Neural cell (in vitro differentiated cells): ENCODE measurements at regions not wholly inside any gene's neighbourhood (a gene's known extent, or its start where the extent isn't known, plus 50 kb on each side); places are given as distances from the start of the nearest gene placed in this dataset.

Experiments
- H2AFZ ChIP-seq: fragments of 200-600, 300-800 bp; sonication (generic), shearing (Covaris generic); 2 replicates; pipeline ENCODE4 v1.6.0; 2014; ENCODE audit warnings: low read depth, mild to moderate bottlenecking, antibody characterized with exemption, low read length, moderate library complexity
- H3F3A ChIP-seq: fragments of 200-600 bp; shearing (Covaris generic); 2 replicates; pipeline ENCODE4 v1.6.1; 2016; ENCODE audit warnings: mild to moderate bottlenecking, moderate library complexity, mixed read lengths, antibody characterized with exemption, low read length; ENCODE audit not compliant: insufficient read depth, poor library complexity, severe bottlenecking
- H3K27ac ChIP-seq: fragments of 200-600, 300-800 bp; sonication (generic), shearing (Covaris generic); 2 replicates; pipeline ENCODE4 v1.5.1; 2014; ENCODE audit warnings: mild to moderate bottlenecking, low read length, moderate library complexity
- H3K27me3 ChIP-seq: fragments of 300-800, 200-600 bp; sonication (generic), shearing (Covaris generic); 2 replicates; pipeline ENCODE4 v1.6.0; 2014; ENCODE audit warnings: mild to moderate bottlenecking, low read depth, low read length, moderate library complexity; ENCODE audit not compliant: insufficient read depth
- H3K36me3 ChIP-seq: fragments of 300-800, 200-600 bp; sonication (generic), shearing (Covaris generic); 2 replicates; pipeline ENCODE4 v1.5.1; 2014; ENCODE audit warnings: mild to moderate bottlenecking, antibody characterized with exemption, low read length, moderate library complexity; ENCODE audit not compliant: insufficient read depth
- H3K4me2 ChIP-seq: fragments of 300-800, 200-600 bp; sonication (generic), shearing (Covaris generic); 2 replicates; pipeline ENCODE4 v1.6.0; 2014; ENCODE audit warnings: mild to moderate bottlenecking, low read length
- H3K4me3 ChIP-seq: fragments of 300-800, 200-600 bp; sonication (generic), shearing (Covaris generic); 2 replicates; pipeline ENCODE4 v1.5.1; 2014; ENCODE audit warnings: mild to moderate bottlenecking, low read length, moderate library complexity
- H3K79me2 ChIP-seq: fragments of 200-600 bp; shearing (Covaris generic); replicated peaks from 2 replicates; pipeline ENCODE4 v1.6.0; 2014; ENCODE audit warnings: mild to moderate bottlenecking, low read length, moderate library complexity; ENCODE audit not compliant: insufficient read depth
- H3K9ac ChIP-seq: fragments of 300-800, 200-600 bp; sonication (generic), shearing (Covaris generic); 2 replicates; pipeline ENCODE4 v1.6.1; 2016; ENCODE audit warnings: mild to moderate bottlenecking, low read length, mixed read lengths
- H3K9me2 ChIP-seq: fragments of 200-600 bp; shearing (Covaris generic); 2 replicates; pipeline ENCODE4 v1.6.1; 2016; ENCODE audit warnings: mild to moderate bottlenecking, low read length, mixed read lengths; ENCODE audit not compliant: insufficient read depth
- H3K9me3 ChIP-seq: fragments of 200-600, 300-800 bp; sonication (generic), shearing (Covaris generic); 2 replicates; pipeline ENCODE4 v1.6.1; 2016; ENCODE audit warnings: mild to moderate bottlenecking, mixed run types, low read length, moderate library complexity, mixed read lengths
- H4K20me1 ChIP-seq: fragments of 200-600 bp; shearing (Covaris generic); 2 replicates; pipeline ENCODE4 v1.6.1; 2016; ENCODE audit warnings: mild to moderate bottlenecking, mixed run types; ENCODE audit not compliant: insufficient read depth
- EP300 ChIP-seq: fragments of 450-650 bp; conservative IDR thresholded peaks from 2 replicates; pipeline ENCODE4 v1.6.1; 2014; ENCODE audit warnings: antibody characterized with exemption, mild to moderate bottlenecking, moderate library complexity; ENCODE audit not compliant: poor library complexity, severe bottlenecking
- EZH2 ChIP-seq: fragments of 200-600, 300-800 bp; shearing (Covaris generic), sonication (generic); IDR thresholded peaks from 2 replicates; pipeline ENCODE4 v1.6.1; 2014; ENCODE audit warnings: antibody characterized with exemption, low read length, borderline replicate concordance, mild to moderate bottlenecking; ENCODE audit not compliant: insufficient read depth, poor library complexity, severe bottlenecking
- MXI1 ChIP-seq: fragments of 450-650 bp; conservative IDR thresholded peaks from 2 replicates; pipeline ENCODE4 v1.6.1; 2014; ENCODE audit warnings: antibody characterized with exemption, mild to moderate bottlenecking; ENCODE audit not compliant: poor library complexity, severe bottlenecking
- POLR2AphosphoS5 ChIP-seq: IDR thresholded peaks from 2 replicates; pipeline ENCODE4 v1.6.1; 2012
- RAD21 ChIP-seq: fragments of 450-650 bp; conservative IDR thresholded peaks from 2 replicates; pipeline ENCODE4 v1.6.1; 2014; ENCODE audit warnings: antibody characterized with exemption, mild to moderate bottlenecking, moderate library complexity
- SMC3 ChIP-seq: fragments of 450-650 bp; conservative IDR thresholded peaks from 2 replicates; pipeline ENCODE4 v1.6.1; 2014; ENCODE audit warnings: antibody characterized with exemption, mild to moderate bottlenecking, moderate library complexity; ENCODE audit not compliant: poor library complexity
- TAF1 ChIP-seq: IDR thresholded peaks from 2 replicates; pipeline ENCODE4 v1.6.1; 2012; ENCODE audit warnings: low read depth
- TF ChIP-seq, protein P1 (sequence below): IDR thresholded peaks from 2 replicates; pipeline ENCODE4 v1.6.1; 2012; ENCODE audit warnings: borderline replicate concordance
- TF ChIP-seq, protein P2 (sequence below): fragments of 450-650 bp; IDR thresholded peaks from 2 replicates; pipeline ENCODE4 v1.5.1; 2014; ENCODE audit warnings: antibody characterized with exemption, mild to moderate bottlenecking, moderate library complexity; ENCODE audit not compliant: poor library complexity, severe bottlenecking

DNA sequence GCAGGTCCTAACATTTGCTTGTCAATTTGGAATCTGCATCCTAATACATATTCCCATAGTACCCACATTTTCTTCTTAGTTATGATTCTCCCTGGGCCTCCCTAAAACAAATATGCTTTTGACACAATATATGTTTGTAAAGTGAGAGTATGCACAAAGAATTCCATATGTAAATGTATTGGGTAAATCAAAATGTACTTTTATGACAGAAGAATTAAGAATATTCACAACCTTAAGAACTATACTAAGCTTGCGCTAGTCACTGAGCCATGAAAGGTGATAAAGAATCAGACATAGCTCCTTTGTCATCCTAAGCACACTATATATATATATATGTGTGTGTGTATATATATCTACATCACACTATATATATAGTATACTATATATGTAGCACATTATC lies 438.5 kb downstream of the ACTL7B start:
- Histone ChIP-seq H4K20me1 (no peaks in the 10 kb centered on the region), H3K27me3 (no peaks in the 10 kb centered on the region), H3K79me2 (no peaks in the 10 kb centered on the region), H3K36me3 (no peaks in the 10 kb centered on the region), H3F3A (no peaks in the 10 kb centered on the region), H2AFZ (no peak overlapping the region), H3K27ac (no peak overlapping the region), H3K9me3 (no peaks in the 10 kb centered on the region), H3K4me2 (no peak overlapping the region), H3K4me3 (no peak overlapping the region), H3K9me2 (no peaks in the 10 kb centered on the region), H3K9ac (no peak overlapping the region)
- TF ChIP-seq TAF1 (no peak), POLR2AphosphoS5 (no peak), EP300 (no peak), SMC3 (no peak), EZH2 (no peak), MXI1 (no peak), RAD21 (no peak)
- TF ChIP-seq, protein P1, sequence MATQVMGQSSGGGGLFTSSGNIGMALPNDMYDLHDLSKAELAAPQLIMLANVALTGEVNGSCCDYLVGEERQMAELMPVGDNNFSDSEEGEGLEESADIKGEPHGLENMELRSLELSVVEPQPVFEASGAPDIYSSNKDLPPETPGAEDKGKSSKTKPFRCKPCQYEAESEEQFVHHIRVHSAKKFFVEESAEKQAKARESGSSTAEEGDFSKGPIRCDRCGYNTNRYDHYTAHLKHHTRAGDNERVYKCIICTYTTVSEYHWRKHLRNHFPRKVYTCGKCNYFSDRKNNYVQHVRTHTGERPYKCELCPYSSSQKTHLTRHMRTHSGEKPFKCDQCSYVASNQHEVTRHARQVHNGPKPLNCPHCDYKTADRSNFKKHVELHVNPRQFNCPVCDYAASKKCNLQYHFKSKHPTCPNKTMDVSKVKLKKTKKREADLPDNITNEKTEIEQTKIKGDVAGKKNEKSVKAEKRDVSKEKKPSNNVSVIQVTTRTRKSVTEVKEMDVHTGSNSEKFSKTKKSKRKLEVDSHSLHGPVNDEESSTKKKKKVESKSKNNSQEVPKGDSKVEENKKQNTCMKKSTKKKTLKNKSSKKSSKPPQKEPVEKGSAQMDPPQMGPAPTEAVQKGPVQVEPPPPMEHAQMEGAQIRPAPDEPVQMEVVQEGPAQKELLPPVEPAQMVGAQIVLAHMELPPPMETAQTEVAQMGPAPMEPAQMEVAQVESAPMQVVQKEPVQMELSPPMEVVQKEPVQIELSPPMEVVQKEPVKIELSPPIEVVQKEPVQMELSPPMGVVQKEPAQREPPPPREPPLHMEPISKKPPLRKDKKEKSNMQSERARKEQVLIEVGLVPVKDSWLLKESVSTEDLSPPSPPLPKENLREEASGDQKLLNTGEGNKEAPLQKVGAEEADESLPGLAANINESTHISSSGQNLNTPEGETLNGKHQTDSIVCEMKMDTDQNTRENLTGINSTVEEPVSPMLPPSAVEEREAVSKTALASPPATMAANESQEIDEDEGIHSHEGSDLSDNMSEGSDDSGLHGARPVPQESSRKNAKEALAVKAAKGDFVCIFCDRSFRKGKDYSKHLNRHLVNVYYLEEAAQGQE = no peak
- TF ChIP-seq, protein P2, sequence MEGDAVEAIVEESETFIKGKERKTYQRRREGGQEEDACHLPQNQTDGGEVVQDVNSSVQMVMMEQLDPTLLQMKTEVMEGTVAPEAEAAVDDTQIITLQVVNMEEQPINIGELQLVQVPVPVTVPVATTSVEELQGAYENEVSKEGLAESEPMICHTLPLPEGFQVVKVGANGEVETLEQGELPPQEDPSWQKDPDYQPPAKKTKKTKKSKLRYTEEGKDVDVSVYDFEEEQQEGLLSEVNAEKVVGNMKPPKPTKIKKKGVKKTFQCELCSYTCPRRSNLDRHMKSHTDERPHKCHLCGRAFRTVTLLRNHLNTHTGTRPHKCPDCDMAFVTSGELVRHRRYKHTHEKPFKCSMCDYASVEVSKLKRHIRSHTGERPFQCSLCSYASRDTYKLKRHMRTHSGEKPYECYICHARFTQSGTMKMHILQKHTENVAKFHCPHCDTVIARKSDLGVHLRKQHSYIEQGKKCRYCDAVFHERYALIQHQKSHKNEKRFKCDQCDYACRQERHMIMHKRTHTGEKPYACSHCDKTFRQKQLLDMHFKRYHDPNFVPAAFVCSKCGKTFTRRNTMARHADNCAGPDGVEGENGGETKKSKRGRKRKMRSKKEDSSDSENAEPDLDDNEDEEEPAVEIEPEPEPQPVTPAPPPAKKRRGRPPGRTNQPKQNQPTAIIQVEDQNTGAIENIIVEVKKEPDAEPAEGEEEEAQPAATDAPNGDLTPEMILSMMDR = no peak

DNA sequence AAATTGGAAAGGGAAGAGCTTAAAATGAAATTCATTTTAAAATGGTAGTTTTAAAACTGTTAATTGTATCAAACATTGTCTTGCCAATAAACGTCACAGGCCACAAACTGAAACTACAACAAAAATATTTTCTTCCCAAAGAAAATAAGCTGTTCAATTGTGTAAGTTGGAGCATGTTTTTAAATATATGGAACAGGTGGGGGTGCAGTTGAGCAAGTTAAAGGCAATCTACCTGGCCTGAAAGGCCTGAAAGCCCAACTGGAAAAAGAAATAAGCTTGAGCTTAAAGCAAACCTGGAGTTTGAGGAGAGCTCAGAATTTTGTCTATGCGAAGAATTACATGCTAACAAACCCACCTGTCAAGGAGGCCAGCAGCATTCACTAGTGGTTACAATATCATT lies 439.5 kb downstream of the ACTL7B start:
- Histone ChIP-seq H3K27me3 (no peaks in the 10 kb centered on the region), H4K20me1 (no peaks in the 10 kb centered on the region), H2AFZ (no peak overlapping the region), H3K36me3 (no peaks in the 10 kb centered on the region), H3K9me3 (no peaks in the 10 kb centered on the region), H3F3A (no peaks in the 10 kb centered on the region), H3K9me2 (no peaks in the 10 kb centered on the region), H3K79me2 (no peaks in the 10 kb centered on the region), H3K4me3 (no peak overlapping the region), H3K9ac (no peak overlapping the region), H3K4me2 (no peak overlapping the region), H3K27ac (no peak overlapping the region)
- TF ChIP-seq, protein P2 = no peak
- TF ChIP-seq EZH2 (no peak), RAD21 (no peak), MXI1 (no peak)
- TF ChIP-seq, protein P1 = no peak
